HG03280 (cell line): ENCODE measurements at regions not wholly inside any gene's neighbourhood (a gene's known extent, or its start where the extent isn't known, plus 50 kb on each side); places are given as distances from the start of the nearest gene placed in this dataset.
"Not testable (repeated sequence)": the region's sequence is repeated elsewhere in the genome, so short reads cannot be mapped to it uniquely, and the experiment has no call there.

Experiments used
- ATAC-seq: cut with Tn5 transposase; IDR thresholded peaks from one replicate; pipeline ENCODE4 v1.9.1; 2021; ENCODE audit warnings: mild to moderate bottlenecking, moderate library complexity; ENCODE audit not compliant: unreplicated experiment

DNA sequence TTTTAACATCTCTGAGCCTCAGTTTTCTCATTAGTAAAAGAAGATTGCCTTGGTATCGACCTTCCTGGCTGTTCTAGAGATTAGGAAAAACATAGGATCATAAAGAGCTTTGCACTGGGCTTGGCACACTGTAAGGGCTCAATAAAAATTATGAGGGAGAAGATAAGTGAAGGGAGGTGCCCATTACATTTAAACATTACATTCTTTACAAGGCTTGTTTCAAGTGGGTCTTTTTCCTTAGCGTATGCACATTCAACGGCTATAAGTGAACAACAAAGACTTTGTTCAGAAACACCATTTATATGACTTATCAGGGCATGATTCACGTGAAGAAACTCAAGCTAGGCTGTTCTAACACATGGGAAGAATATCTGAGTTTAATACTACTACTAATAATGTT, 351.9 kb upstream of the NPVF start:
- no peak for ATAC-seq

DNA sequence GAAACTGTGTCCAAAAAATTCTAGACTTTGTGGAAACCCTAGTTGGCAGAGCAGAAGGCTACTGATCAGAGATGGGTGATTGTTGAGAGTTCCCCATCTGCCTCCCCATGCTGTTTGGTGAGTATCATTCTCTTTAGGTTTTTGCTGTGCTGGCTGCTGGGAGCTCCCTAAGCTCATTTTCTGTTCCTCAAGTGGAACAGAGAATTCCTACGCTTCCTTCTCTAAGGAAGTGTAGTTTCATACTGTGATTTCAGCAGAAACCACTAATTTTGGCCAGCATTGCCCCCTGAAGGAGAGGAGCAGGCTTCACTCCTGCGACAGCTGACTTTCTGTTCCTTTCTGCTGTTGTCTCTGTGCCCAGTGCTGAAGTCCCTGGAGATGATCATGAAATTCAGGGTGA, 355.3 kb upstream of the NPVF start:
- no peak for ATAC-seq

DNA sequence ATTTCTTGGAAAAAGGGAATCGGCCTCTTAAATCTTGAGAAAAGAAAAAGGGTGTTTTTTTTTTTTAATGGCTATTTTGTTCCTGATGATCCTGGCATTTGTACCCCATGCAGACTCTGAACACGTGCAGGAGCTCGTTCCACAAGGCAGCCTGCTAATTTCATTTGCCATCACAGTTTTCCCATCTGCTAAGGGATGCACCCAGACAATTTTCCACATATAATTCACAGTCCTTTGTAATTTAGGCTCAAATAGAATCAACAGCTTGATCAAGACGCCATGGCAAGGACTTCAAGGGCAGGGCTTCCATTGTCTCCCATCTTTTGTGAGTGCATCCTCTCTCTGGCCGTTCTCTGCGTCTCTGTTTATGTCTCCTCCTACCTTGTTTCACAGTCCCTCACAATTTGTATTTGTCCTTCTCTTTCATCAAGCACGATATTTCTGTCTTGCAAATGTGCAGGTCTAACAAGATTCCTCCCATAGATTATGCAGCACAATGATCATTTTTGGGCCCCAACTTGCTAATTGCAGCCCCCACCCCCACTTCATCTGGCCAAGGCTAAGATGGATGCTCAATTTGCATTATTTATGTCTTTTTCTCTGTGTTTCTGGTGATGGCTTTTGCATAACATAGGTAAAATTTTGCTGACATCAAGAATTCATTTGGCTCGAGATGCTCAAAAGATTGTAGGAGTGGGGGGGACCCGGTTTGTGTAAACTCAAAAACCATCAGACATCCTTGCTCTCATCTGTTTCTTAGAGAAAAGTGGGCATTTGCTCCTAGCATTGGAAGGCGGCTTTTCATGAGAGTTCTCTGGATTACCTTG, 356.0 kb upstream of the NPVF start:
- no peak for ATAC-seq

DNA sequence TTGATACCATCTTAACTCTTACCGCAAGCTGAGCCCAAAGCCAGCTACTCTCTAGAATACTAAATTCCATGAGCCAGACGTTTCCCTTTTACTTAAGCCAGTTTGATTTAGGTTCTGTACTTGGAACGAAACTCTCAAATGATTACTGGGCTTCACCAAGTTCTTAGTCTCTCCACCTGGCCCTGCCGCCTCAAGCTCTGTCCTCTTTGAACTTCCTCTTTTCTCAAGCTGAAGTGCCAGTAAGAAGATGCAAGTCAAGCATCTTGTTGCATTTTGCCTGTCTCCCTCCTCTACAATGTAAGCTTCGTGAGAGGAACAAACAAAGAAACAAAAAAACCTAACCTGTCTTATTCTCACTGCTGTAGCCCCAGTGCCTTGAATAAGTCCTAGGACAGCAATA, 358.2 kb upstream of the NPVF start:
- ATAC-seq, result no peak

DNA sequence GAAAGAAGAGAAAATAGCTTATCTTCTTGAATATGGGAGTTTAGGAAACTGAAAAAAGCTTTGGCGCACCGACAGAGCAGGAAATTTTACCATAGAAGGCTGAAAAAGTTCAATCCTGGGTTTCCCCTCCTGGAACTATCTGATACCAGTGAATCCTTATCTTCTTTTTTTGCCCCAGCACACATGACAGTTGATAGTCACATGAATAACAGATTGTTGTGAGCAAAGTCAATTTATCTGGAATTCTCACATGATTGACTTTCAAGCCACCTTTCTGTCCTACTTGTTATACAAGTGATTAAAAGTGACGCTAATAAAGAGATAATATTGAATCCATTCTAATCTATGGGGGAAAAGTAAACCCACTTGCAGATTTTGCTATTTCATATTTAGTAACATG, 365.8 kb upstream of the NPVF start:
- no peak for ATAC-seq

DNA sequence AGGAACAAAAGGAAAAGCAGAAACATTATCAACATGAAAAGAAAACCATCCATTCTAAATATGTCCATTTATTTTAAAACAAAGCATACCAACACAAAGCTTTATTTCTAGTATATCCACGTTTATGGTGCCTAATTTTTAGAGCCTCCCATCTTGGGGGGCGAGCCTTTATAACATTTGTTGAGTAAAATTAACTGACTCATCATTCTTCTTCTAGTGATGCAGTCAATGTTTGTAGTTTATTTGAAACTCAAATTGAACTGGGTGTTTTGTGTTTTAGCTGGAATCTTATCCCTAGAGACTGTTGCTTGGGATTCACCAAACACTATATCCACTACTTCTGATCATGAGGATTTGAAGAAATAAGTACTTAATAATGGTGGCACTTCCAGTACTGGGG, 366.4 kb upstream of the NPVF start:
- no peak for ATAC-seq

DNA sequence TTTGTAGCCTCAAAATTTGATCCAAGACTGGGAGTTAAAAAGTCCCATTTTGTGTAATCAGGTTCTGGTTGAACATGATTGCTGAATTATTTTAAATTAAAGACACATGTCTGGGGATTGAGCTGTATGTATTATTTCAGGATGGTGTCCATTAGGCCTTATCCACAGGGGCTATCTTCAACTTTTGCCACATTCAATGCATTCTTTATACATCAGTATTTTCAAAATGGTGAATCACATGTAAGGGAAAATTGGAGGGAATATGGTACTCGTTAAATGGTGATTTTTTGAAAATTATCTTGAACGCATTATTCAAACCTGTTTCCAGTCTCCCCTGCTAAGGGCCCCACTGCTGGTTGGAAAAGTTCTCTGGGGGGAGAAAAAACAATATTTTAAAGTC, 367.7 kb upstream of the NPVF start:
- ATAC-seq, result no peak

DNA sequence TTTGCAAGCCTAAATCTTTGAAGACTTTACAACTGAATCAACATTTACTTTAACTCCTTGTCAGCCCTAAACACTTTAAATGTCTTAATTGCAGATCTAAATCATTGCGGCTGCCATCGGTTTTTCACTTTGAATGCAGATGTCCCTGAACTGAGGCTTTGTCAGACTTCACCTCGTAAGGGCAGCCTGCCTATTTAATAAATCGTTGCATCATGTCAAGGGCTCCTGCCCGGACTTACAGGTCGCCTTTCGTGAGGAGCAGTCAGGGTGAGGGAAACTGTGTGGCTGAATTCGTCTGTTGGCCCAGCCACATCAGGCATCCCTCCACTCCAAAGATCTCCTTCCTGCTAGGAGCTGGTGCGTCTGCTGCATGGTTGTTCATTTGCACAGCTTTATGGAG, 368.2 kb upstream of the NPVF start:
- no peak for ATAC-seq

DNA sequence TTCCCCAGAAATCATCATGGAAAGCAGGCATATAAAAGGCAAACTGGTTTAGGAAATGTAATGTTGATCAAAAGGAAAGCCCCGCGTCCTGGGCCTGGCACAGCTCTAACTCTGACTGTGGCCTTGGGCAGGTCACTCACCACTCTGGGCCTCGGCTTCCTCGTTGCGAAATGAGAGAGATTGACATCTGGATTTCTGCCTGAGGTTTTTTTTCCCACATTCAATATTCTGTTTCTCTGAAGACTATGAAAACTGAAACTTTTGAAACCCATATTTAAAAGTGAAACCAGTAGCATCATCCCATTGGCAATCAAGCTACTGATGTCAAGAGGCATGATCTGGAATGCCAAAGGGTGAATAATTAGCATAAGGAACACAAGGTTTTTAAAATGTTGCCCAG, 369.7 kb upstream of the NPVF start:
- ATAC-seq, result no peak

DNA sequence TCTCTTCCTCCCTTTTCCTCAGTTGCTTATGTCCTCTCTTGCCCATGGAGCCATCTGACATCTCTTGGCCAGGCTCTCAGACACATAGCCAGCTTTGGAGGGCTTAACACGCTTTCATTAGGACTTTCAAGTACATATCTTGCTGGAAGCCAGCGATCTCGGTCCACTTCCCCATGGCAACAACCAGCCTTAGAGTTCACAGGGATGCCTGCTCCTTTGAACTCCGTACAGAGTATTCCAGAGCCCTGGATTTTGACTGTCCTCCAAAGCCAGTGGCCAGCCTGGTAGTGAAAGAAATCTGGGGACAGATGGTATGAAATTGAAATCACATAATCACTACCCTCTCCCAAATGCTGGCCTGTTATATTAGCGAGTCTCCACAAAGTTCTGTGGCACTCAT, 370.5 kb upstream of the NPVF start:
- ATAC-seq, result no peak

DNA sequence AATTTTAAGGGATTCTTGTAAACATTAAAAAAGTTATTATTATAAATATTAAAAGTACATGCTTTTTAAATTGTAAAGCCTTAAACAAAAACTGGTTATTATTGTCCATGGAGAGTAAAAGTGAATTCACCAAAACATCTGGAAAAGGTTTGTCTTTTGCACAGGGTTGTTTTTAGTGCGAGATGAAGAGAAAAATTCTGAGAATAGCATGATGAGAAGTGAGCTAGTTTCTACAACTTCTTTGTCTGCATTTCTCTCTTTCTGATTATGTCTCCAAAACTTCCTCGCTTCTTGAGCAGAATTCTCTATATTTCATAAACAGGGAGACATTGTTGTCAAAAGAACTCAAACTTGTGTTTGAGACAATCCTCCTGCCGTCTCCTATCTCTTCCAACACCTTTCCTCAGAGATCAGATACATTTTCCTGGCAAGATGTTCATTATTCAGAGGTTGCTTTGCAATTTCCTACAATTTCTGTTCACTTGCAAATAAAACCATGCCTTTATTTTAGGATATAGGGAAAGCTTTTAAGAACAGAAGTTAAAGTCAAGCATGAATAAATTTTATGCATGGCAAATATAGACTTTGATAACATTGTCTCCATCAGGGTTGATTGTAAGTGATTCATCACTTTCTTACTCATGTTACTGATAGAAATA, 372.1 kb upstream of the NPVF start:
- ATAC-seq, result no peak

DNA sequence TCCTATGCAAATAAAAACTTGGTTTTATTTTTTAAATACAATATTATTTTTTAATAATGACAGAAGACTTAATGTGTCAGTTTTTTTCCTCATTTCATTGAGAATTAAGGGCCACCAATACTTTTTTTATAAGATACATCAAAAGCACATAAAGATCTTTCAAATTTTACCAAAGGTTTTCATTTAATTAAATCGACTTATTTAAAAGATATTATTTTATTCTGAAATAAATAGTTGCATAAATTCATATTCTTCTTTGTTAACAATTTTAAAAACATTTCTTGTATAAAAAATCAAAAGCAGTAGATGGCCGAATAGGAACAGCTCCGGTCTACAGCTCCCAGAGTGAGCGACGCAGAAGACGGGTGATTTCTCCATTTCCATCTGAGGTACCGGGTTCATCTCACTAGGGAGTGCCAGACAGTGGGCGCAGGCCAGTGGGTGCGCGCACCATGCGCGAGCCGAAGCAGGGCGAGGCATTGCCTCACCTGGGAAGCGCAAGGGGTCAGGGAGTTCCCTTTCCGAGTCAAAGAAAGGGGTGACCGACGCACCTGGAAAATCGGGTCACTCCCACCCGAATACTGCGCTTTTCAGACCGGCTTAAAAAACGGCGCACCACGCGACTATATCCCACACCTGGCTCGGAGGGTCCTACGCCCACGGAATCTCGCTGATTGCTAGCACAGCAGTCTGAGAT, 374.6 kb upstream of the NPVF start:
- ATAC-seq, result not testable (repeated sequence)

DNA sequence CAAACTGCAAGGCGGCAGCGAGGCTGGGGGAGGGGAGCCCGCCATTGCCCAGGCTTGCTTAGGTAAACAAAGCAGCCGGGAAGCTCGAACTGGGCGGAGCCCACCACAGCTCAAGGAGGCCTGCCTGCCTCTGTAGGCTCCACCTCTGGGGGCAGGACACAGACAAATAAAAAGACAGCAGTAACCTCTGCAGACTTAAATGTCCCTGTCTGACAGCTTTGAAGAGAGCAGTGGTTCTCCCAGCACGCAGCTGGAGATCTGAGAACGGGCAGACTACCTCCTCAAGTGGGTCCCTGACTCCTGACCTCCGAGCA, 375.1 kb upstream of the NPVF start:
- ATAC-seq, result not testable (repeated sequence)

DNA sequence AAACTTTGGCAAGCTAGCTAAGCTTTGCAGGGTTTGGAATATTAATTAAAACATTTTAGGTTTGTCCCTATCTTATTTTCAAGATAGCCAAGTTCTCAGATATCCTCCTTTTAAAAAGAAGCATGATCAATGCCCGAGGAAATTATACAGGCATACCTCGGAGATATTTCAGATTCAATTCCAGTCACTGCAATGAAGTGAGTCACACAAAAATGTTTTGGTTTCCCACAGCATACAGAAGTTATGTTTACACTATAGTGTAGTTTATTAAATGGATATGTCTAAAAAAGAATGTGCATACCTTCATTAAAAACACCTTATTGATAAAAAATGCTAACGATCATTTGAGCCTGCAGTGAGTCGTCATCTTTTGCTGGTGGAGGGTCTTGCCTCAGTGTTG, 382.9 kb upstream of the NPVF start:
- no peak for ATAC-seq

DNA sequence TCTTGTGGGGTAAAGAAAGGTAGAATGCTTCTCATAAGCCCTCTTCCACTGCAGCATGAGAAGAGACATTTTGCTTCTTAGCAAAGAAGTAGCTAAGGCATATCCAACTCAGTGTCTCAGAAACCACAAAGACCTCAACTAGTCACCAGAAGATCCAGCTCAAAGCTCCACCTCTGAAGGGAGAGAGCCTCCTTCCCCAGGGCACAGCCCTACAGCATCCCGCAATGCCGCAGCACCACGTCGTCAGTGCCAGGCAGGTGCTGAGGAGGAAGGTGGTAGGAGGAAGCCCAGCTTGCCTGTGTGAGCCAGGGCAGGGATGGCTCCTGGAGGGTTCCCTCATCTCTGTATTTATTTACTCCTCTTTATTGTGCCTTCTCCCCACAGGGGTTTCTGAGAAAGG, 385.6 kb upstream of the NPVF start:
- no peak for ATAC-seq

DNA sequence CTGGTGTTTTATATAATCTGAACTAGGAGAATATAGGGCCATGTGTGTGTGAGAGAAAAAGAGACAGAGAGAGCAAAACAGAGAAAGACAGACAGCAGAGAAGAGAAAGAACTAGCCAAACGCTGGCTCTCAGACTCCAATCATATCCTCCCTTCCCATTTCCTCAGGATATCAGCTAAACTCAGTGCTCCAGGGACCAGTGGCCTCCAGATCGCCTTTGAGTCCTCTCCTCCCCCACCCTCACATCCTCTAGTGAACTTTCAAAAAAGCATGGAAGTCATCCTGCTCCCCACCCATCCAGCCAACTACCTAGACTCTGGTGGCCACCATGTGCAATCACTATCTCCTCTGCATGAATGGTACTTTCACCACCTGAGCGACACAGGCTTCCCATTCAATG, 386.1 kb upstream of the NPVF start:
- ATAC-seq, result no peak

DNA sequence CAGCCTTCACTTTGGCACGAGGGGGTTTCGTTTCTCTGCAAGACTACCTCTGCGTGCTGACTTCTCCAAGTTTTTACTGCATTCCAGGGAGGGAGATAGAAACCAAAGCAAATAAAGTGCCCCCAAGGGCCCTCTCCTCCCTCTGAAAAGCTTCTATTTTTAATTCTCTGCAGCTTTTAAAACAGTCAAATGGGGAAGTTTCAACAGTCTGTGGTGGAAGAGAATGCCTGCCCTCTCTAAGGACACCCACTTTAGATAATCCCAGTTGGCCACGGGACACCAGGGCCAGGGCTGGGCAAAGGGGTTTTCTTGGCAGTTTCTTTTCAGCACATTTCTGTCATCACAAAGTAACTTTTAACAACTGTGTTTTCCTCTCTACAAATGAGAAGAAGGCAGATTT, 386.7 kb upstream of the NPVF start:
- no peak for ATAC-seq

DNA sequence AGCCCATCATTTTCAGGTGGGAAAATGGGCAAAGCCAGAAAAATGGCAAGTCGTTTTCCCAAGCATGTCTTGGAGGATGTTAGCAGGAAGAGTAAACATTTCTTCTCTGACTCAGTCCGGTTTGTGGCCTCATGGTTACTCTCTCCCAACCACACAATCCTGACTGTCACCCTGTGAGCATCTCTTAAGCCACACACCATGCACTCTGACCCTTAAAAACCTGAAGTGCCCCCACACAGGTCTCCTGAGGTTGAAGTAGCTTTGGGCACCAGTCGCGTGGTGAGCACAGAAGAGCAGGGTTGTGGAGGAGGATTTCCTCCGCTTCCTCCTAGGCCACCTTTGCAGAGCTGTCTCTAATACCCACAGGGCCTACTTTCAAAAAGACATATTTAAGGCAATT, 387.3 kb upstream of the NPVF start:
- ATAC-seq, result no peak

DNA sequence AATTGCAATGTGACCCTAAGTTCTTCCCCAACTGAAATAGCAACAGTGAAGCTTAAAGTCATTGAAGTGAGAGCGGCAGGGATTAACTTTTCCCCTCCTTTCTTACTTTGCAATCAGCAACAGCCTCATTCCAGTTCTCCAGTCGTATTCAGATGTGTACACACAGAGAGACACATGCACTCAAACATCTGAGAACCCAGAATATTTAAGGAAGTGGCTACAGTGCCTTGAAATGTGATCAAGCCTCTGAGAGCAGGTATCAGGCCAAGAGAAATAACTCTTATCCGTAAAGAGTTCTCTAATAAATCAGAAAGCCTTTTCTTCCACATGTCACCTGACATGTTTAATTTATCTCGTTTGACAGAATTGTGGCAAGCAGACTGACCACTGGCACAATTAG, 388.9 kb upstream of the NPVF start:
- ATAC-seq, result no peak

DNA sequence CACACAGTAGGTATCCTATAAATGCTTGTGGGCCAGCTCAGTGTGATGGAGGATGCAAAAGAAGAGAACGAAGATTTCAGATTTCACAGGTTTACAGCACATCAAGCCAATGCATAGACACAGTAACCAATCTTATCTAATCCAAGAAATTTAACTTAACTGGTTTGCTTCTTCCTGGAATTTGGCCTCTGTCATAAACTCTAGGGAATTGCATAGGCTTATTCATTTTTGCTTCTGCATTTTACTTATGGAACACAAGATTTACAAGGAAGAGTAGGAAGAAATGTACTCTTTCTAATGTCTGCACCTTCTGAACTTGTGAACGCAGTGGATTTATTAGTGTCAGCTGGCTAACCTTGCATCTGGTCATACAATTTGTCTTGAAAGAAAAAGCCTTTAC, 389.4 kb upstream of the NPVF start:
- no peak for ATAC-seq

DNA sequence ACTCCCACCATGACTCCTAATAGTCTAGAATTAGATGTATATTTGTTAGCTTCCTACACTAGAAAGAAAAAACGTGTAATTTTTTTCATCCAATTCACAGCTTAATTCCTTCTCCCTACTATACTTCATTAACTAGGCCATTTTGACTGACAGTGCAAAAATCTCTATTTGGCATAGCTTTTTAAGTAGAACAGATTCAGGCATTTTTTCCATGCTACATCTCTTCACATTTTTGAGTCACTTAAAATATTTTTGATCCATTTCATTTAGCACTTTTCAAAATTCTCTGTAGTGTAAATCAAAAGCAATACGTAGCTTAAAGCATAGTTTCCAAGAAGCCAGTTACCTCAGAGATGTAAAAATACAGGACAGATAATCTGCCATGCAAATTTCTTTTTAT, 391.1 kb upstream of the NPVF start:
- no peak for ATAC-seq
